ENCODE measurements at regions not wholly inside any gene's neighbourhood (a gene's known extent, or its start where the extent isn't known, plus 50 kb on each side); places are given as distances from the start of the nearest gene placed in this dataset.

DNA sequence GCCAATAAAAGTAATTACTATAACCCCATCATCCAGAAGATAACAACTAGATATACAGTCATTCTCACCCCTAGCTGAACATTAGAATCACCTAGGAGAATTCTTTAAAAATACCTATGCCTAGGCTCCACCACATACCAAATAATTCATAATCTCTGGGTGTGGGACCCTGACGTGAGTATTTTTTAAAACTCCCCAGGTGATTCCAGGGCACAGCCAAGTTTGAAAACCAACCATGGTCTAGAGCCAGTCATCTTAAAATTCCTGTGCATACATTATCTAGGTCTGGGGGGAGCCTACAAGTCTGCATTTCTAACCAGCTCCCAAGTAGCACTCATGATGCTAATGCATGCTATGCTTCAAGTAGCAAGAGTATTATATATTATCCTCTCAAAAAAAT is 281.0 kb upstream of the MTNR1B start:
- TF ChIP-seq, protein P1, sequence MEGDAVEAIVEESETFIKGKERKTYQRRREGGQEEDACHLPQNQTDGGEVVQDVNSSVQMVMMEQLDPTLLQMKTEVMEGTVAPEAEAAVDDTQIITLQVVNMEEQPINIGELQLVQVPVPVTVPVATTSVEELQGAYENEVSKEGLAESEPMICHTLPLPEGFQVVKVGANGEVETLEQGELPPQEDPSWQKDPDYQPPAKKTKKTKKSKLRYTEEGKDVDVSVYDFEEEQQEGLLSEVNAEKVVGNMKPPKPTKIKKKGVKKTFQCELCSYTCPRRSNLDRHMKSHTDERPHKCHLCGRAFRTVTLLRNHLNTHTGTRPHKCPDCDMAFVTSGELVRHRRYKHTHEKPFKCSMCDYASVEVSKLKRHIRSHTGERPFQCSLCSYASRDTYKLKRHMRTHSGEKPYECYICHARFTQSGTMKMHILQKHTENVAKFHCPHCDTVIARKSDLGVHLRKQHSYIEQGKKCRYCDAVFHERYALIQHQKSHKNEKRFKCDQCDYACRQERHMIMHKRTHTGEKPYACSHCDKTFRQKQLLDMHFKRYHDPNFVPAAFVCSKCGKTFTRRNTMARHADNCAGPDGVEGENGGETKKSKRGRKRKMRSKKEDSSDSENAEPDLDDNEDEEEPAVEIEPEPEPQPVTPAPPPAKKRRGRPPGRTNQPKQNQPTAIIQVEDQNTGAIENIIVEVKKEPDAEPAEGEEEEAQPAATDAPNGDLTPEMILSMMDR (IDR thresholded peaks at IDR 0.05; ENCODE audit: unreplicated experiment), result no peak
- Mint-ChIP-seq H3K27me3 (ENCODE audit: unreplicated experiment) (no peaks in the 10 kb centered on the region), H3K9me3 (ENCODE audit: unreplicated experiment) (no peaks in the 10 kb centered on the region), H3K36me3 (ENCODE audit: low read depth, unreplicated experiment) (no peaks in the 10 kb centered on the region), H3K27ac (ENCODE audit: unreplicated experiment) (no peak overlapping the region), H3K4me3 (ENCODE audit: unreplicated experiment) (no peak overlapping the region), H3K4me1 (ENCODE audit: unreplicated experiment) (no peaks in the 10 kb centered on the region)
- DNase-seq (ENCODE audit: low spot score), result no peak

DNA sequence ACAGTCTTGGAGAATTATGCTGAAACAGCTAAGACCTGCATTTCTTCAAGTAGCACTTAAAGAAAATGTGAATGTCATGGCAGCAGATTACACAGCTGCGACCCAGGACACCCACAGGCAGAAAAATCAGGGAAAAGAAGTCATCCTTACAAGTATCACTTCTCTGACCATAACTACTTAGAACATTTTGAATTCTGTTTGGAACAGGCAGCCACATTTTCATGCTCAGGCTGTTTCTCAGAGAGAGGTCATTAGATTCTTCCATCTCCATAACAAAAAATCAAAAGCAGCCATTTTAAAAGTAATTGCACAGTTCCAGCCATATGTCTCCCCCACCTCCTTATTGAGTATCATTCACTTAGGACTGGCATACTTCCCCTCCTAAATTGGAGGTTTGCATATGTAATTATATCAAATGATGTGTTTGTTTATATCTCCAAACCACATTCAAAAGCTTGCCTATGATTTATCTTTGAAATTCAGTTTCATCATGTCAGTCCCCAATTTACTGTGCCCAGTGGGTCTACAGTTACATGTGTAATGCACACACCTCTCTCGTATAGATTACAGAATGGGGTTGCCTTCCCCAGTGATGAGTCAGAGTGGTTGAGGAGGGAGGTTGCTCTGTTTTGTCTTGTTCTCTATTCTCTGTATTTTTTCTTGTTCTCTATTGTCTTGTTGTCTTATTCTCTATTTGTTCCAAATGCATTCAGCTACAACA is 276.5 kb upstream of the MTNR1B start:
- TF ChIP-seq, protein P1 (IDR thresholded peaks at IDR 0.05; ENCODE audit: unreplicated experiment), result no peak
- DNase-seq (ENCODE audit: low spot score), result no peak
- Mint-ChIP-seq H3K27ac (ENCODE audit: unreplicated experiment) (no peak overlapping the region), H3K27me3 (ENCODE audit: unreplicated experiment) (no peaks in the 10 kb centered on the region), H3K9me3 (ENCODE audit: unreplicated experiment) (no peaks in the 10 kb centered on the region), H3K4me1 (ENCODE audit: unreplicated experiment) (peaks cover 11% of the 10 kb centered on the region), H3K36me3 (ENCODE audit: low read depth, unreplicated experiment) (no peaks in the 10 kb centered on the region), H3K4me3 (ENCODE audit: unreplicated experiment) (no peak overlapping the region)

DNA sequence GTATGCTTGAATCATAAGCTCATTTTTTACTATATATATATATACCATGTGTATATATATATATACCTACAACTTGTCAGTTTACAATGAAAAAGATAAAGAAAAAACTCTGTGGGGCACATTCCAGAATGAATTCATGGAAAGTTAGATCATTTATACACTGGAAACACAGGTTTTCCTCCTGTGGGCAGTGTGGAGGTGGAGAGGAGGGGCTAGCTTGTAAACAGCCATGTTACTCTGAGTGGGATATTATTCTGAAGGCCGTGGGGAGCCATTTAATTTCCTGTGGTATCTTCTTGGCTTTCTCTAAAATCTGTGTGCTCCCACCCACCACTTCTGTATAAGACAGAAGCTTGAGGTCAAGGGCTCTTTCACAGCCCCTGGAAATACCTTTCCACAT is 273.4 kb upstream of the MTNR1B start:
- Mint-ChIP-seq H3K9me3 (ENCODE audit: unreplicated experiment) (no peaks in the 10 kb centered on the region), H3K4me3 (ENCODE audit: unreplicated experiment) (no peak overlapping the region), H3K4me1 (ENCODE audit: unreplicated experiment) (peaks cover 19% of the 10 kb centered on the region), H3K36me3 (ENCODE audit: low read depth, unreplicated experiment) (no peaks in the 10 kb centered on the region), H3K27me3 (ENCODE audit: unreplicated experiment) (no peaks in the 10 kb centered on the region), H3K27ac (ENCODE audit: unreplicated experiment) (no peak overlapping the region)
- no peak for DNase-seq (ENCODE audit: low spot score)
- TF ChIP-seq, protein P1 (IDR thresholded peaks at IDR 0.05; ENCODE audit: unreplicated experiment), result no peak

DNA sequence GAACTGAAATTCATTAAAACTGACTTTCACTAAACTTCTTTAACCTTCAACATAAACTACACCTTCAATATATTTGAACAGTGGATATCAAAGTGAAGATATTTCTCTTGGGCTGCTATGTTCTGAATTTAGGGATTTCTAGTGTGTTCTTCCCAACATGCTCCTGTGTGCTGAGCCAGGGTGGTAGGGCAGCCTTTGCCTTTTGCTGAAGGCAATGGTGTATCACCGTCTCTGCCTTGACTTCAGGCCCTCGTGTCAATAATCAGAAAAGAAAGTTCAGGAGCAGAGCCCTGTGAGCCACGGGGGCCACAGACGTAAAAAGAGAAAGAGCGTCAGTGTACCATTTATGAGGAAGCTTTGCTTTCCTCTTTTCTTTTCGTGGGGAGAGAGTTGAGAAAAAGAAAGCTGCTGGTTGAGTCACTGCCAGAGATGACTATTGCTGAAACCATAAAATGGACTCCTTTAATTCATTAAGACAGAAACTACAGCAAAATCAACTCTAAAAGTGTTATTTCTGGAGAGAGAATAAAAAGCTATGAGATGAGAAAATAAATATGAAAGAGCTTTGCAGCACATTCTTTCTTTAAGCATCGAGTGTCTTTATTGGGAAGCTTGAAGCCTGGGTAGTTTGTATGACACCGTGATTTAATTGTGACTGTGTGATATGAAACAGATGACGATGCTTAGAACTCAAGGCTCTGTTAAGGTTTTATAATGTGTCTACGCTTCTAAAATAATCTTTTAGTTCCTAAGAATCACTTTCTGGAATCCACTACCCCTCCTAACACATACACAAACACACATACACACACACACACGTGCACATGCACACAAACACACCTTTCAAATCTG is 271.8 kb upstream of the MTNR1B start:
- no peaks in the 10 kb centered on the region for H3K9me3 Mint-ChIP-seq (ENCODE audit: unreplicated experiment)
- no peaks in the 10 kb centered on the region for H3K27me3 Mint-ChIP-seq (ENCODE audit: unreplicated experiment)
- no peaks in the 10 kb centered on the region for H3K36me3 Mint-ChIP-seq (ENCODE audit: low read depth, unreplicated experiment)
- H3K4me1 Mint-ChIP-seq (ENCODE audit: unreplicated experiment), result peaks cover 27% of the 10 kb centered on the region
- no peak for DNase-seq (ENCODE audit: low spot score)
- TF ChIP-seq, protein P1 (IDR thresholded peaks at IDR 0.05; ENCODE audit: unreplicated experiment), result no peak
- no peak overlapping the region for H3K27ac Mint-ChIP-seq (ENCODE audit: unreplicated experiment)
- no peak overlapping the region for H3K4me3 Mint-ChIP-seq (ENCODE audit: unreplicated experiment)

DNA sequence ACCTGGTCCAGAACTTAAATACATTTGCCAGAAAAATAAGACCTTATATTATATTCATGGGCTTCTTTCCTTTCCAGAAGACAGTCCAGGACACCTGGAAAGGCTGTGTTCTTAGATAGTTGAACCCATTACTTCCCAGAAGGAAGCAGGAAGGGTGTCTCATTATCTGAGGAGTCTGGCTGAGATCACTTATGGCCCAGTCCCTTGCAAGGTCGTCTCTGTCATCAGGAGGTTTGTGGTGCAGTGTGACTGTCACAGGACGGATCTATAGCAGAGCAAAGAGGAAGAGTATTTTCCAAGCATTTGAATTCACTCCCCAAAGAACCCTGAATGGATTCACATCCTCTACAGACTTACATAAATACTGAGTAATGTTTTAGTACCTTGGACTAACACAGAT is 270.7 kb upstream of the MTNR1B start:
- no peaks in the 10 kb centered on the region for H3K36me3 Mint-ChIP-seq (ENCODE audit: low read depth, unreplicated experiment)
- peaks cover 27% of the 10 kb centered on the region for H3K4me1 Mint-ChIP-seq (ENCODE audit: unreplicated experiment)
- no peaks in the 10 kb centered on the region for H3K9me3 Mint-ChIP-seq (ENCODE audit: unreplicated experiment)
- TF ChIP-seq, protein P1 (IDR thresholded peaks at IDR 0.05; ENCODE audit: unreplicated experiment), result no peak
- no peak for DNase-seq (ENCODE audit: low spot score)
- H3K4me3 Mint-ChIP-seq (ENCODE audit: unreplicated experiment), result no peak overlapping the region
- H3K27ac Mint-ChIP-seq (ENCODE audit: unreplicated experiment), result no peak overlapping the region
- no peaks in the 10 kb centered on the region for H3K27me3 Mint-ChIP-seq (ENCODE audit: unreplicated experiment)

Measured in endothelial cell (in vitro differentiated cells).